Stimulated activated CD4-positive, alpha-beta T cell treated with anti-CD3 and anti-CD28 coated beads, Interleukin-1b, Interleukin-23, amount 100 ng/mL, for 24 hours (primary cell): ENCODE measurements at regions not wholly inside any gene's neighbourhood (a gene's known extent, or its start where the extent isn't known, plus 50 kb on each side); places are given as distances from the start of the nearest gene placed in this dataset.

Experiments
- DNase-seq, 4 experiments: peaks; one replicate each; pipeline ENCODE4 v3.0.0-alpha.2; 2020; ENCODE audit warnings: low read depth in 4 of 4, low spot score in 1 of 4

DNA sequence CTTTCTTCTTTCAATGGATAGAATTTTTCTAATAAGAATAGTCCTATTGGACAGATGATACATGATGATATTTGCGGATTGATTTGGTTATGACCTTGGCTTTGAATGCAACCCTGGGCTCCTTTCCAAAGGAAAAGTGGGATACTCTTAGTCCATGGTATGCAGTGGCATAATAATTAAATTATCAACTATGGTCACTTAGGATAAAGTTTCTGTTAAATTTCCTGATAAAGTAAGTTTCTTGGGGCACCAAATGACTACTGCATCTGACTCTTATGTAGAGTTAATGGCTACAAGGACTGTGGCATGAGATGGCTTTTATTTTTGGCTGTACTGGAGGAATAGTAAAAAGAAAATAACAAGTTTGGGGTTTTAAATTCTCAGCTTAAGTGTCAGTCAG is 126.7 kb downstream of the QPCT start:
- no peak for DNase-seq

DNA sequence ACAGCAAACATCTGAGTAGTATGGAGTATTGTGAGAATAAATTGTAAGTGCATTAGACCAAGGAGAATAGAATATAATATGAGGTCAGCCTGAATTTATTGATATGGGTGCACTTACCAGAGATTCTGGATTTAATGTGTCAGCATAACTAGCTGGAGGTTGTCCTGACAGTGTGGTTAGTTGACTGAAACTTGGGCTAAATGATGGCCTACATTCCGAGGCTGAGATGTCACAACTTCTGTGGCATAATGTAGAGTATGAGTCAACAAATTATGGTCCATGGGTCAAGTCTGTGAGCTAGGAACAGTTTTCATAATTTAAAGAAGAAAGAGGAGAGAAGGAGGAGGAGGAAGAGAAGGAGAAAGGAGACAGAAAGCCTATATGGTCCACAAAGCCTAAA is 127.6 kb downstream of the QPCT start:
- DNase-seq = no peak

DNA sequence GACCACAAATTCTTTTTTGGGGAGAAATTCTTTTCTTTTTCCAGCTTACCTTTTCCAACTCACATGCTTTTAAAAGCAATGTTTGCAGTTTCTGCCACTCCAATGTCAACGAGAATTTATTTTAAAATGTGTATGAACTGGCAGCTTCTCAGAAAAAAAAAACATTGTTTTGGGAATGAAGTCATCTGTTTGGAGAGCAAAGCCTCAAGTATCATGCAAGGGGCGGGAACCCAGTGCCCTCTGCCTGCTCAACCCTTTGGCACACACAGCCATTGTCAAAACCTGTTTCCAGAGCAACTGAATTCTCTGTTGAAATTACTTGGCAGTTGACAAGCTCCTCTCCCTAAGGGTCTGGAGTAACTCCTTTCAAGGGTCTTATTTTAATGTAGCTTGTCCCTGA is 128.5 kb downstream of the QPCT start:
- DNase-seq = no peak

- DNase-seq = no peak
Observed at GRCh38 chr2:37476411-37476810, 132.0 kb downstream of the QPCT start.

- no peak for DNase-seq
Observed at GRCh38 chr2:37477921-37478320, 133.5 kb downstream of the QPCT start.

DNA sequence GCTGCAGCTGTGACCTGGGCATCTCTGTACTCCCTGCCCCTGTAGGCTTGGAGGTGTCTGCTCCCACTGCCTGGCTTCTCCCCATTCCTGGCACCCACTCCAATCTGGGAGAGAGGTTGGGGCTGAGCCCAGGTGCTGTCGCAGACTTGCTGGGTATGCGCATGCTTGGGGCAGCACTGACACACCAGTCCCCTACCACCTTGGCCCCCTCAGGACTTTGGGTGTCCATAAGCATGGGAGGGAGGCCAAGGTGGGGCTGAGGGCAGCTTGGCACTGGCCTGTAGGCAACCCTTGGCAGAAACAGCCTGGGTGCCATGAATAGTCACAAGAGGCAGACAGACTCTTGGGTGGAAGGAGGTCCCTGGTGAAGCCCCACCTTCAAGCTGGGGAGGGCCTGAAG is 136.8 kb downstream of the QPCT start:
- no peak for DNase-seq

DNA sequence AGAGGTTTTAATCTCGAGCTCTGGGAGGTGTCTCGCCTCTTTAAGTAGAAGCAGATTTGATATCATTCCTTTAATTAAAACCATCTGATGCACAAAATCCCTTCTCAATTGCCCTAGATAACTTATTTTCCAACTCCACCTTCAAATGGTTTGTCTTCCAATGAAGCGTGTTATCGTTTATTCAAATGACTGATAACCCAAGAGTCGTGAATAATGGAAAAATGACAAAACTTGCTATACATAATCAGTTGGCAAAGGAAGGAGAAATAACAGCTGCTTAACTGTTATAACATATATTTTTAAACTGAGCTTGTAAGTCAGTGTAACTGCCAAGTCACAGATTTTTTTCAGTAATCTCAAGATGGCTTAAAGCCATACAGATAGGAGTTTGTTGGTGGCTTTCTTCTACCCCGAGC is 144.6 kb downstream of the QPCT start:
- no peak for DNase-seq

GRCh38 chr2:37489536-37489935 is 145.1 kb downstream of the QPCT start:
- DNase-seq = no peak

- DNase-seq = no peak
Observed at GRCh38 chr2:37493425-37493824, 149.0 kb downstream of the QPCT start.

- DNase-seq = no peak
Observed at GRCh38 chr2:37499113-37499512, 154.7 kb downstream of the QPCT start.

GRCh38 chr2:37500031-37500430 is 155.6 kb downstream of the QPCT start:
- no peak for DNase-seq

DNA sequence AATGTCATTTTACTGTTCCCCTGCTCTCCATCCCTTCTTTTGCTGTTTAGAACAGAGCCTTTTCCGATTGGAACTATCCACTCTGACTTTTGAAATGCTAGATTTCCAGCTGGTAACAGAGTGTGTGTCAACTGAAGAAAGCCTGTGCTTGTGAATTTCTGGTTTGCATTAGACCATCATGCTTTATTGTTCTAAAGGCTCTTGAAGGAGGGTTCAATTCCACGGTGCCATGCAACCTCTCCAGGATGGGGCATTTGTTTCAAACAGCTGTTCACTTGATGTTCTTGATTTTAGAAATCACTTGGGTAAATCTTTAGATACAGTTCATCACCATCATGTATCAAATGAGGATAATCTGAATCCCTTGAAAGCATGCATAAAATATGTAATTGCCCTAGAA is 156.7 kb downstream of the QPCT start:
- DNase-seq = no peak

DNA sequence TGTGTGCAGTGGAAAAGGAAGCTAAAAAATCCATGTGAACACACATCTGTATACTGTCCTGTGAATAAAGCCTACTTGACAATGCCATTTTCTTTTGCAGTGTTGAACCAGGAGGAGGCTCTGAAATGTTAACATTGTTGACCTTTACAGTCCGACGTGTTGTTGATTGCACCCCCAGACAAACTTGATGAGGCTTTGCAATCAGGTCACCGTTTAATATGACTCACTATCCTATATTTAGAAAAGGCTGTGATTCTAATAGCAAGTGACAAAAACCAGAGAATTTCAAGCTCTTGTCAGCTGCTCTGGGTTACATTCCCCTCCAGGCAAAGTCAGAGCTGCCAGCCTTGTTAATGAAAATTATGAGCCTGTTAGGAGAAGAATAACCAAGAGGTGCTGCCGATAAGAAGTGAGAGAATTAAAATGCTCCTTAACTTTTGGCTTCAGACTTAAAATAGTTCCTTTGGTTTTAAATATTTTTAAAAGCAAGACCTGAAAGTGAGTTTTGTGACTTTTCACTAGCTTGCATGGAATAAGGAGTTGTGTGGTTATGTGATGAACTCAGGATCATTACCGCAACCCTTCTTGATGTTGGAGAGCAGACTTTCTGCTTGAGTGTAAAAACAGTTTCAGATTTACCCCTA is 162.1 kb downstream of the QPCT start:
- DNase-seq = no peak

GRCh38 chr2:37507051-37507410 is 162.6 kb downstream of the QPCT start:
- no peak for DNase-seq

DNA sequence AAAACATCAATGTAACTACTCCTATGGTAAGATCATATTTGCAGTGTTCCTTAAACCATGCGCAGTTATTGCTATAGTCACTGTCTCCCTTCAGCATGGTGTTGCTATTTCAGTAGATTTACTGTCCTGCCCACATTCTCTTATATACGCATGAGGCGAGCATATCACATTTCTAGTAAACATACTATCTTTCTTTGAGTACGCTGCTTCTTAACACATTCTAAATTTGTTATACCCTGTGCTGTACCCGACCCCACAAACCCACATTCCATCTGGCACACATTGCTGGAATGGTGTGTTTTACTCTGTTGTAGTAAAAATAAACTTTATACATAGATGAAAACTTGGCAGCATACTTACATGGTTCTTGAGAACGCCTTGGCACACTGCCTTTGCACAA is 163.3 kb downstream of the QPCT start:
- DNase-seq = no peak

- no peak for DNase-seq
Observed at GRCh38 chr2:37512971-37513370, 158.5 kb downstream of the CDC42EP3 start.

GRCh38 chr2:37523814-37524362 is 147.6 kb downstream of the CDC42EP3 start:
- no peak for DNase-seq

- DNase-seq = no peak
Observed at GRCh38 chr2:37526323-37526722, 145.1 kb downstream of the CDC42EP3 start.

DNA sequence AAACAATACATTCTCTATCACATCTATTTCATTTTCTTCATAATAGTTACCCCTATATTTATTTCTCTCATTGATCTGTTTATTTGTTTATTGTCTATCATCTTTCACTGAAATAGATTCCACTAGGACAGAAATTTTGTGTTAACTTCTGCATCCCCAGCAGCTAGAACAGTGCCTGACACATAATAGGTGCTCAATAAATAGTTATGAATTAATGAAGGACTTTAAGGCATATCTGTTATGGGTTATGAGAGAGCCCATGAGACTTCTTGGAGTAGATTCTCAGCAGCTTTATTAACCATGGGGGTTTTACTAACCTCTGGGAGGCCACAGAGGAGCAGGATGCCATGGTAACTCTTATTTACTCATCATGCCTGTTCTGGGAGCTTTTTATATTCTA is 144.6 kb downstream of the CDC42EP3 start:
- DNase-seq = no peak

- DNase-seq = no peak
Observed at GRCh38 chr2:37527361-37527760, 144.1 kb downstream of the CDC42EP3 start.

DNA sequence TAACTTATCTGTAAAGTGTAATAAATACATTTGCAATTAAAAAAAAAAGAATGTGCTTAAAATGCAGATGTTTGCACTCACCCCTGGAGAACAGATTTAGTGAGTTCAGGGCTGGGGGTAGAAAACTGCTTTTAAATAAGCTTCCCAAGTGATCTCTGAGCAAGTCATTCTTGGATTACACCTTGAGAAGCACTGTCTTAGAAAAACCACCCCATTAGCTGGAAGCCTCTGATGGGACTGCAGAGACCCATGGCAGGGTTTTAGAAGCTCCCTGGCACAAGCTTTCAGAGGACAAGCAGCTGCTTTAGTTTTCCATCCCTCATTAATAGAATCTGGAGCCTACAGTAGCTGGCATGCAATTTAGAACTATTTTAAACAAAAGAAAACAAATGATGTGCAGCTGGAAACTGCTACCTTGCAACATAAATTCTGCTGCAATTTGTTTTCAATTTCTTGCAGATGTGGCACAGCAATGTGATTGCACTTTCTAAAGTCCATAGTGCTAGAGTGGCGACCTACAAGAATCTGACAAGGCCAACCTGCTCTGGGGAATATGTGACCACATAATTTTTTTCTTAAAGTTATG is 141.5 kb downstream of the CDC42EP3 start:
- DNase-seq = no peak

DNA sequence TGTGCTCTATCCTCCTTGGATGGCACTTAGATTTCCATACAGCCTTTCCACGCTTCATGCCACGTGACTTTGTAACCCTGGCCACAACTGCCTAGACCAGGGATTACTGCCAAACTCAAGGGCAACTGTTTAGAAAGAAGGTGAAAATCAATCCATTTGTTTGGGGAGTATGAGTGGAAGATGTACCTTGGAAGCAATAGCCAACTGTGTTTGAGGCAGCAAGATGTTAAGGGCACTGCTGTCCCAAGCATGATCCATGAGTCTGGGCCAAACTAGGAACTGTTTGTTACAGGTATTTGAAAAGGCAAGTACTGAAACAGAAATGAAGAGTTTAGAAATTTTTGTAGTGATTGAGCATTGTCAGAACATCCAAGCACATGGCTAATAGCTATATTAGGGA is 138.9 kb downstream of the CDC42EP3 start:
- DNase-seq = no peak

- DNase-seq = no peak
Observed at GRCh38 chr2:37537316-37537715, 134.1 kb downstream of the CDC42EP3 start.
